Colonic mucosa (tissue), 4 donors: ENCODE measurements at regions not wholly inside any gene's neighbourhood (a gene's known extent, or its start where the extent isn't known, plus 50 kb on each side); places are given as distances from the start of the nearest gene placed in this dataset.

ENCODE experiments used
- DNase-seq: peaks from one replicate; pipeline ENCODE4 v3.0.0-alpha.2; 2020
- H3K27ac ChIP-seq: fragments of 200-600 bp; one replicate; pipeline ENCODE4 v1.8.0; 2021
- H3K27me3 ChIP-seq: fragments of 200-600 bp; one replicate; pipeline ENCODE4 v1.8.0; 2021
- H3K36me3 ChIP-seq: fragments of 200-600 bp; one replicate; pipeline ENCODE4 v1.8.0; 2021
- H3K4me1 ChIP-seq: fragments of 200-600 bp; one replicate; pipeline ENCODE4 v1.8.0; 2021; ENCODE audit warnings: mild to moderate bottlenecking
- H3K4me3 ChIP-seq: fragments of 200-600 bp; one replicate; pipeline ENCODE4 v1.8.0; 2021
- H3K9ac ChIP-seq, 2 donors: one replicate each; pipeline ENCODE4 v1.7.0; 2013; ENCODE audit warnings: control low read depth in 2 of 2, low read depth in 2 of 2, low read length in 2 of 2
- H3K9me3 ChIP-seq: fragments of 200-600 bp; one replicate; pipeline ENCODE4 v1.8.0; 2021
- intact Hi-C: fragments of 100-400 bp; cut with DNase I; formaldehyde crosslinking; loops from one replicate; pipeline ENCODE4 v1.14.1; 2022
- TF ChIP-seq, protein P1 (sequence below): fragments of 200-600 bp; IDR thresholded peaks from one replicate; pipeline ENCODE4 v1.8.0; 2022; ENCODE audit warnings: antibody characterized with exemption, mild to moderate bottlenecking
- donor health status: healthy.
- donor health status: DM: no; HTN: no; CAD: no.
- donor health status: DM: no; HTN: no; CAD: no.

DNA sequence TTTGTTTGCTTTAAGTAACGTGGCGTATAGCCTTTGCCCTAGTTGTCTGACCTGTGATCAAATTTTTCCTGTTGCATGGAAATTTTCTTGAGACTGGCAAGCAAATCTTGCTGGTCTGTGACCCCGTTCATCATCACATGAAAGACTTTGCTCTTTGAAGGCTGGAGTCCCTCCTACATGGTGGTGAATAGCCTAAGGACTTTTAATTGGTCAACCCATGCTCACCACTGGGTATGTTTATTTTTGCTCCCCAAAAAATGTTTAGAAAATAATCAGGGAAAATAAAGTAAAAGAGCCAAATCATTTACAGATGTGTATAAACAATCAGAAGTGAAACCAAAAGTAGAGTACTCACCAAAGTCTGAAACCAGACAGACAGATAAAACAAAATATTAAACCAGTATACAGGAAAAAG lies 1075.3 kb upstream of the ALCAM start:
- intact Hi-C loops = no loop called here
- H3K4me1 ChIP-seq = no peaks in the 10 kb centered on the region
- H3K27me3 ChIP-seq = no peaks in the 10 kb centered on the region
- TF ChIP-seq, protein P1, sequence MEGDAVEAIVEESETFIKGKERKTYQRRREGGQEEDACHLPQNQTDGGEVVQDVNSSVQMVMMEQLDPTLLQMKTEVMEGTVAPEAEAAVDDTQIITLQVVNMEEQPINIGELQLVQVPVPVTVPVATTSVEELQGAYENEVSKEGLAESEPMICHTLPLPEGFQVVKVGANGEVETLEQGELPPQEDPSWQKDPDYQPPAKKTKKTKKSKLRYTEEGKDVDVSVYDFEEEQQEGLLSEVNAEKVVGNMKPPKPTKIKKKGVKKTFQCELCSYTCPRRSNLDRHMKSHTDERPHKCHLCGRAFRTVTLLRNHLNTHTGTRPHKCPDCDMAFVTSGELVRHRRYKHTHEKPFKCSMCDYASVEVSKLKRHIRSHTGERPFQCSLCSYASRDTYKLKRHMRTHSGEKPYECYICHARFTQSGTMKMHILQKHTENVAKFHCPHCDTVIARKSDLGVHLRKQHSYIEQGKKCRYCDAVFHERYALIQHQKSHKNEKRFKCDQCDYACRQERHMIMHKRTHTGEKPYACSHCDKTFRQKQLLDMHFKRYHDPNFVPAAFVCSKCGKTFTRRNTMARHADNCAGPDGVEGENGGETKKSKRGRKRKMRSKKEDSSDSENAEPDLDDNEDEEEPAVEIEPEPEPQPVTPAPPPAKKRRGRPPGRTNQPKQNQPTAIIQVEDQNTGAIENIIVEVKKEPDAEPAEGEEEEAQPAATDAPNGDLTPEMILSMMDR = no peak
- DNase-seq = no peak
- H3K27ac ChIP-seq = no peak overlapping the region
- H3K9ac ChIP-seq = no peak overlapping the region
- no peaks in the 10 kb centered on the region for H3K9me3 ChIP-seq
- no peaks in the 10 kb centered on the region for H3K36me3 ChIP-seq
- no peak overlapping the region for H3K4me3 ChIP-seq

DNA sequence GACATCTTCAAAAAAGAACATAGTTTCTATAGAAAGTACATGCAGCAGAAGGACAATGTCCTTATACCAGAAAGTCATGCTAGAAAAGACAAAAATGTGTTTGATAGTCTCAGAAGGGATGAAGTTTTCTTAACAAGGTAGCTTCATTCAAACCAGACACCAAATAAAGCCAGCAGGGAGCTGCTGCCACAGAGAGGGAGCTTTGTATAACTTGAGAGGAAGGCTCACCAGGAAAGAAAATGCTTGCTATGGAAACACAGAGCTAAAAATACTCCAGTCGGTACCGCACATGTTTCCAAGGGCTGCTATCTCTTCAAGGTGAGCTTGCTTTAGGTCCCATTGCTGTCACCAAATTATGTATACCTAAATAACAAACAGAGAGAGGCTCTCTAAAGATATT lies 1074.8 kb upstream of the ALCAM start:
- Histone ChIP-seq H3K27ac (no peak overlapping the region), H3K27me3 (no peaks in the 10 kb centered on the region), H3K4me3 (no peak overlapping the region), H3K4me1 (no peaks in the 10 kb centered on the region), H3K9ac (no peak overlapping the region), H3K9me3 (no peaks in the 10 kb centered on the region), H3K36me3 (no peaks in the 10 kb centered on the region)
- TF ChIP-seq, protein P1 = no peak
- intact Hi-C loops = no loop called here
- no peak for DNase-seq

DNA sequence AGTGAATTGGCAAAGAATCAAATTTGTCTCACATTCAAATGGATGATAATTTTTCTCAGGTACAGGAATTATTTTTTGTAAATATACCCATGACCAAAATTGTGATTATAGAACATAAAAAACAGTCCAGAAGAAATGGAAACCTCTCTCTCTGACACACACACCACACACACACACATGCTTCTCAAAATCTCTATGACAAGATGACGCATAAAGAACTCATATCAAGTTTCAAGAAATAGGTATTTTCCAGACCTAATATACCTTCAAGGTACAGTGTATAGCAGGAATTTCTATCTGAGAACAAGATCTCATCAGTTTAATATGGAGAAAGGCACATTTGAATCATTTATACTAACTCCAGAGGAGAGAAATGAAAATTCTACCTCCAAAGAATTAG lies 1069.1 kb upstream of the ALCAM start:
- TF ChIP-seq, protein P1 = no peak
- Histone ChIP-seq H3K27me3 (no peaks in the 10 kb centered on the region), H3K9ac (no peak overlapping the region), H3K4me3 (no peak overlapping the region), H3K36me3 (no peaks in the 10 kb centered on the region), H3K4me1 (no peaks in the 10 kb centered on the region), H3K27ac (no peak overlapping the region), H3K9me3 (no peaks in the 10 kb centered on the region)
- no peak for DNase-seq
- intact Hi-C loops = no loop called here

DNA sequence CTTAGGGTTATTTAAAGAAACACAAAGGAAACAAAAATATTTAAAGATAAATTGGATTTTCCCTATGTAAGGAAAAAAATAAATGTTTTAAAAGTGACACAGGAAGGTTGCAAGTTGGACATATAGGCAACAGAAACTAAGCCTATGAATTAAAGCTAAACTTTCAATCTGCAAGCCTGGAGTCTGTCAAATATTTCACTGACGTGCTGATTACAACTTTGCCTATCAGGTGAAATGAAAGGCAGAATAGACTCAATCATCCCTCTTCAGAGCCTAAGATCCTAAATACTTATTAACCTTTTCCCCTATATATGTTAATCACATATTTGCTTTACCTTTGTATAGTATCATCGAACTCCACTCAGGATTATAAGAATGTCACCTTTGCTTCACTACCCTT lies 1068.0 kb upstream of the ALCAM start:
- H3K4me1 ChIP-seq = no peaks in the 10 kb centered on the region
- no peaks in the 10 kb centered on the region for H3K36me3 ChIP-seq
- H3K4me3 ChIP-seq = no peak overlapping the region
- intact Hi-C loops = no loop called here
- no peak overlapping the region for H3K27ac ChIP-seq
- DNase-seq = no peak
- H3K27me3 ChIP-seq = no peaks in the 10 kb centered on the region
- TF ChIP-seq, protein P1 = no peak
- H3K9ac ChIP-seq = no peak overlapping the region
- no peaks in the 10 kb centered on the region for H3K9me3 ChIP-seq

DNA sequence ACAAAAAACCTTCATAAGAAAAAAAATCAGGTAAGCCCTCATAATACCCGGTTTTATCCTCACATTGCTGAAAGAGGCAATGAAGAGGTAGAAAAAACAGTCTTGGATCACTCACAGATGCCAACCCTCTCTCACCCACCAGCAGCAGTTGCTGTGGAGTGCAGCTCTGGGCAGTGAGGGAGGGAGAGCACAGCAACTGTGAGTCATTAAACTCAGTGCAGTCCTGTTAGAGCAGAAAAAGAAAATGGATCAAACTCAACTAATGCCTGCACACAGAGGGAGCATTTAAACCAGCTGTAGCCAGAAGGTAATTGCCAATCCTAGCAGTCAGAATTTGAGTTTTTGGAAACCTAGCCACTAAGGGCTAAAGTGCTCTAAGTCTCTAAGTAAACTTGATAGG lies 1050.6 kb upstream of the ALCAM start:
- intact Hi-C loops = no loop called here
- Histone ChIP-seq H3K9me3 (no peaks in the 10 kb centered on the region), H3K27me3 (no peaks in the 10 kb centered on the region), H3K27ac (no peak overlapping the region), H3K36me3 (no peaks in the 10 kb centered on the region), H3K4me1 (no peaks in the 10 kb centered on the region), H3K9ac (no peak overlapping the region), H3K4me3 (no peak overlapping the region)
- TF ChIP-seq, protein P1 = no peak
- DNase-seq = no peak

DNA sequence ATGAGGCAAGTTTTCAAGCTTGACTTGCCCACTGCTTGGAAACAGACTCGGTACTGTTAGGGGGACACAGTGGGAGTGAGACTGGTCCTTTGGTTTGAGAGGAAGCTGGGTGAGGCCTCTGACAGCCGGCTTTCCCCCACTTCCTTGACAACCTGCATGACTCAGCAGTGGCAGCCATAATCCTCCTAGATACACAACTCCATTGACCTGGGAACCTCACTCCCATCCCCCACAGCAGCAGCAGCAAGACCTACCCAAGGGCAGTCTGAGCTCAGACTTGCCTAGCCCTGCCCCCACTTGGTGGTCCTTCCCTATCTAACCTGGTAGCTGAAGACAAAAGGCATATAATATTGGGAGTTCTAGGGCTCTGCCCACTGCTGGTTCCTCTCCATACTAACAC lies 1043.5 kb upstream of the ALCAM start:
- no peaks in the 10 kb centered on the region for H3K9me3 ChIP-seq
- H3K4me1 ChIP-seq = no peaks in the 10 kb centered on the region
- no peak overlapping the region for H3K27ac ChIP-seq
- H3K36me3 ChIP-seq = no peaks in the 10 kb centered on the region
- H3K4me3 ChIP-seq = no peak overlapping the region
- no peak overlapping the region for H3K9ac ChIP-seq
- no peaks in the 10 kb centered on the region for H3K27me3 ChIP-seq
- no peak for DNase-seq
- intact Hi-C loops = no loop called here
- TF ChIP-seq, protein P1 = no peak
